HCT116 (cell line): ENCODE measurements at regions not wholly inside any gene's neighbourhood (a gene's known extent, or its start where the extent isn't known, plus 50 kb on each side); places are given as distances from the start of the nearest gene placed in this dataset.

ENCODE experiments used
- ATAC-seq: fragments of 200-7000 bp; cut with Tn5 transposase; 2 replicates; pipeline ENCODE4 v1.9.1; 2020; ENCODE audit warnings: mild to moderate bottlenecking, moderate library complexity
- BruUV-seq: library from RNA; stranded (reverse); fragments of 400-500 nt; replicated peaks from 2 replicates; lab custom pipeline; 2021; lab: Mats Ljungman, UMichigan
- CTCF ChIA-PET: fragments of 300-600 bp; sonication (Branson Sonifier 250); formaldehyde crosslinking; loops from one replicate; lab custom pipeline; 2021; ENCODE audit warnings: antibody characterized with exemption; lab: Charles Lee
- POLR2A ChIA-PET: fragments of 300-600, 350-600 bp; sonication (Branson Sonifier 250); formaldehyde crosslinking; loops from one replicate; lab custom pipeline; 2021; ENCODE audit warnings: antibody characterized with exemption; lab: Charles Lee
- RAD21 ChIA-PET, 2 experiments: fragments of 300-600 bp; sonication (Branson Sonifier 250); formaldehyde crosslinking; loops; one replicate each; lab custom pipeline; 2023; ENCODE audit warnings: low total read pairs in 2 of 2; ENCODE audit not compliant: uncharacterized antibody in 2 of 2, unreplicated experiment in 2 of 2, low non-redundant PET in 1 of 2; lab: Charles Lee
- DNase-seq: peaks from one replicate; pipeline ENCODE4 v3.0.0-alpha.2; 2010; ENCODE audit warnings: low read depth, low spot score
- H2AFZ ChIP-seq: fragments of 200-600 bp; shearing (Covaris generic), sonication (generic); 2 replicates; pipeline ENCODE4 v1.6.1; 2017; ENCODE audit warnings: low read depth, mixed run types, mixed read lengths, antibody characterized with exemption, low read length; ENCODE audit not compliant: poor library complexity, severe bottlenecking
- H3K27ac ChIP-seq: 2 replicates; pipeline ENCODE4 v1.5.1; 2012; ENCODE audit warnings: low read depth, low read length
- H3K27me3 ChIP-seq: fragments of 200-600 bp; sonication (generic); 2 replicates; pipeline ENCODE4 v1.6.1; 2016; ENCODE audit warnings: mixed run types, low read length, mixed read lengths; ENCODE audit not compliant: insufficient read depth
- H3K36me3 ChIP-seq, 2 experiments: fragments of 200-500 bp in 1 of 2; fragments of 200-600 bp in 1 of 2; sonication (Bioruptor generic) in 1 of 2; sonication (generic) in 1 of 2; 2 replicates each; pipeline versions ENCODE4 v1.5.1 to v1.6.1; 2014 to 2016; ENCODE audit warnings: low read length in 2 of 2, inconsistent platforms in 1 of 2, mixed read lengths in 1 of 2, mixed run types in 1 of 2; ENCODE audit not compliant: insufficient read depth in 2 of 2, control insufficient read depth in 1 of 2
- H3K4me1 ChIP-seq, 2 experiments: fragments of 200-600 bp in 1 of 2; sonication (generic) in 1 of 2; 2 replicates each; pipeline versions ENCODE4 v1.5.1 to v1.6.1; 2012 to 2017; ENCODE audit warnings: low read length in 2 of 2, inconsistent platforms in 1 of 2, mild to moderate bottlenecking in 1 of 2, mixed read lengths in 1 of 2, mixed run types in 1 of 2, moderate library complexity in 1 of 2; ENCODE audit not compliant: insufficient read depth in 2 of 2, control insufficient read depth in 1 of 2
- H3K4me2 ChIP-seq: fragments of 200-600 bp; sonication (generic); 2 replicates; pipeline ENCODE4 v1.6.1; 2017; ENCODE audit warnings: mixed run types, low read length, mixed read lengths
- H3K4me3 ChIP-seq, 2 experiments: fragments of 200-600 bp in 1 of 2; sonication (generic) in 1 of 2; replicated peaks in 1 of 2; 2 replicates each; pipeline ENCODE4 v1.5.1; 2011 to 2016; ENCODE audit warnings: low read length in 2 of 2, control low read depth in 1 of 2, low read depth in 1 of 2, mild to moderate bottlenecking in 1 of 2, mixed read lengths in 1 of 2, mixed run types in 1 of 2
- H3K79me2 ChIP-seq: fragments of 200-600 bp; sonication (generic); 2 replicates; pipeline ENCODE4 v1.6.1; 2017; ENCODE audit warnings: mild to moderate bottlenecking, mixed run types, low read length, moderate library complexity, mixed read lengths; ENCODE audit not compliant: insufficient read depth
- H3K9ac ChIP-seq: fragments of 200-600 bp; sonication (generic); 2 replicates; pipeline ENCODE4 v1.6.1; 2016; ENCODE audit warnings: low read length, mixed read lengths
- H3K9me2 ChIP-seq: fragments of 200-600 bp; sonication (generic), shearing (Covaris generic); 2 replicates; pipeline ENCODE4 v1.6.1; 2017; ENCODE audit warnings: mixed run types, mild to moderate bottlenecking, moderate library complexity; ENCODE audit not compliant: insufficient read depth
- H3K9me3 ChIP-seq, 2 experiments: fragments of 200-500 bp in 1 of 2; fragments of 200-600 bp in 1 of 2; sonication (Bioruptor generic) in 1 of 2; sonication (generic) in 1 of 2; 2 replicates each; pipeline ENCODE4 v1.6.1; 2014 to 2017; ENCODE audit warnings: low read length in 2 of 2, mixed read lengths in 2 of 2, inconsistent platforms in 1 of 2, low read depth in 1 of 2, mild to moderate bottlenecking in 1 of 2, mixed run types in 1 of 2, moderate library complexity in 1 of 2; ENCODE audit not compliant: control insufficient read depth in 1 of 2, insufficient read depth in 1 of 2
- H4K20me1 ChIP-seq: fragments of 200-600 bp; sonication (generic), shearing (Covaris generic); 2 replicates; pipeline ENCODE4 v1.6.1; 2017; ENCODE audit warnings: mixed run types, mild to moderate bottlenecking, moderate library complexity; ENCODE audit not compliant: insufficient read depth
- EGR1 ChIP-seq: IDR thresholded peaks from 2 replicates; pipeline ENCODE4 v1.6.1; 2012; ENCODE audit warnings: low read depth
- ELF1 ChIP-seq: IDR thresholded peaks from 2 replicates; pipeline ENCODE4 v1.6.1; 2012; ENCODE audit warnings: low read depth, borderline replicate concordance
- EZH2phosphoT487 ChIP-seq: fragments of 200-600 bp; IDR thresholded peaks from 2 replicates; pipeline ENCODE4 v1.6.1; 2018; ENCODE audit warnings: antibody characterized with exemption, borderline replicate concordance
- FOSL1 ChIP-seq: IDR thresholded peaks from 2 replicates; pipeline ENCODE4 v1.6.1; 2012; ENCODE audit warnings: low read depth
- JUND ChIP-seq: IDR thresholded peaks from 2 replicates; pipeline ENCODE4 v1.6.1; 2012
- SIN3A ChIP-seq: IDR thresholded peaks from 2 replicates; pipeline ENCODE4 v1.6.1; 2012; ENCODE audit warnings: low read depth
- SRF ChIP-seq: IDR thresholded peaks from 2 replicates; pipeline ENCODE4 v1.6.1; 2012; ENCODE audit warnings: low read depth
- intact Hi-C: fragments of 100-400 bp; cut with micrococcal nuclease; formaldehyde crosslinking; loops from 2 replicates; pipeline ENCODE4 v1.10.0; 2022
- TF ChIP-seq, protein P1 (sequence below): IDR thresholded peaks from 2 replicates; pipeline ENCODE4 v1.6.1; 2012
- TF ChIP-seq, protein P2 (sequence below): IDR thresholded peaks from 2 replicates; pipeline ENCODE4 v1.6.1; 2012; ENCODE audit warnings: low read depth
- TF ChIP-seq, protein P3 (sequence below): IDR thresholded peaks from 2 replicates; pipeline ENCODE4 v1.6.1; 2011; ENCODE audit warnings: mild to moderate bottlenecking, low read length, moderate library complexity; ENCODE audit not compliant: insufficient replicate concordance; ENCODE audit errors: extremely low read depth
- TF ChIP-seq, protein P4 (sequence below): IDR thresholded peaks from 2 replicates; pipeline ENCODE4 v1.6.1; 2012

DNA sequence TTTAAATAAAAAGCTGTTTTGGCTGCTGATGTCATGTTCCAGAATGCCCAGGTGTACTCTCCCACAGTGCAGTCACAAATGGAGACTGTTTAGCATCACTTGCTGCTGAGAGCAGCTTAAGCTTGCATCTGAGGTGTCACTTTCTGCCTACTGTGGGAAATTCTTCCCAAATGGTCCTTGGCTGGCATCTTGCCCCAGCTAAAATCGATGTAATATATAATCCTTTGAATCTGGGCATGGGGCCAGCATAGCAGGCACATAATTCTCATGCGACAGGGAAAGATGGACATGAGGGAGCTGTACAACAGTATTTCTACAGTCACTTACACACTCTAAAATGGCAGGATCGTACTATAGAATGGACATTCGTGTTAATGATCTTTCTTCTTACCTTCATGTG lies 144.3 kb downstream of the MACIR start:
- Histone ChIP-seq H3K4me1 (no peaks in the 10 kb centered on the region), H3K27ac (no peak overlapping the region), H3K9me2 (no peaks in the 10 kb centered on the region), H3K4me3 (no peak overlapping the region), H3K4me2 (no peak overlapping the region), H3K79me2 (no peaks in the 10 kb centered on the region), H3K36me3 (no peaks in the 10 kb centered on the region), H3K27me3 (no peaks in the 10 kb centered on the region), H3K9me3 (no peaks in the 10 kb centered on the region), H4K20me1 (no peaks in the 10 kb centered on the region), H2AFZ (no peak overlapping the region), H3K9ac (no peak overlapping the region)
- ChIA-PET CTCF (no interaction called here), POLR2A (no interaction called here), RAD21 (no interaction called here)
- BruUV-seq = no TSS peak
- TF ChIP-seq FOSL1 (no peak), EGR1 (no peak), SIN3A (no peak), SRF (no peak), EZH2phosphoT487 (no peak), ELF1 (no peak), JUND (no peak)
- TF ChIP-seq, protein P1, sequence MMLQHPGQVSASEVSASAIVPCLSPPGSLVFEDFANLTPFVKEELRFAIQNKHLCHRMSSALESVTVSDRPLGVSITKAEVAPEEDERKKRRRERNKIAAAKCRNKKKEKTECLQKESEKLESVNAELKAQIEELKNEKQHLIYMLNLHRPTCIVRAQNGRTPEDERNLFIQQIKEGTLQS = no peak
- TF ChIP-seq, protein P2, sequence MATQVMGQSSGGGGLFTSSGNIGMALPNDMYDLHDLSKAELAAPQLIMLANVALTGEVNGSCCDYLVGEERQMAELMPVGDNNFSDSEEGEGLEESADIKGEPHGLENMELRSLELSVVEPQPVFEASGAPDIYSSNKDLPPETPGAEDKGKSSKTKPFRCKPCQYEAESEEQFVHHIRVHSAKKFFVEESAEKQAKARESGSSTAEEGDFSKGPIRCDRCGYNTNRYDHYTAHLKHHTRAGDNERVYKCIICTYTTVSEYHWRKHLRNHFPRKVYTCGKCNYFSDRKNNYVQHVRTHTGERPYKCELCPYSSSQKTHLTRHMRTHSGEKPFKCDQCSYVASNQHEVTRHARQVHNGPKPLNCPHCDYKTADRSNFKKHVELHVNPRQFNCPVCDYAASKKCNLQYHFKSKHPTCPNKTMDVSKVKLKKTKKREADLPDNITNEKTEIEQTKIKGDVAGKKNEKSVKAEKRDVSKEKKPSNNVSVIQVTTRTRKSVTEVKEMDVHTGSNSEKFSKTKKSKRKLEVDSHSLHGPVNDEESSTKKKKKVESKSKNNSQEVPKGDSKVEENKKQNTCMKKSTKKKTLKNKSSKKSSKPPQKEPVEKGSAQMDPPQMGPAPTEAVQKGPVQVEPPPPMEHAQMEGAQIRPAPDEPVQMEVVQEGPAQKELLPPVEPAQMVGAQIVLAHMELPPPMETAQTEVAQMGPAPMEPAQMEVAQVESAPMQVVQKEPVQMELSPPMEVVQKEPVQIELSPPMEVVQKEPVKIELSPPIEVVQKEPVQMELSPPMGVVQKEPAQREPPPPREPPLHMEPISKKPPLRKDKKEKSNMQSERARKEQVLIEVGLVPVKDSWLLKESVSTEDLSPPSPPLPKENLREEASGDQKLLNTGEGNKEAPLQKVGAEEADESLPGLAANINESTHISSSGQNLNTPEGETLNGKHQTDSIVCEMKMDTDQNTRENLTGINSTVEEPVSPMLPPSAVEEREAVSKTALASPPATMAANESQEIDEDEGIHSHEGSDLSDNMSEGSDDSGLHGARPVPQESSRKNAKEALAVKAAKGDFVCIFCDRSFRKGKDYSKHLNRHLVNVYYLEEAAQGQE = no peak
- TF ChIP-seq, protein P3, sequence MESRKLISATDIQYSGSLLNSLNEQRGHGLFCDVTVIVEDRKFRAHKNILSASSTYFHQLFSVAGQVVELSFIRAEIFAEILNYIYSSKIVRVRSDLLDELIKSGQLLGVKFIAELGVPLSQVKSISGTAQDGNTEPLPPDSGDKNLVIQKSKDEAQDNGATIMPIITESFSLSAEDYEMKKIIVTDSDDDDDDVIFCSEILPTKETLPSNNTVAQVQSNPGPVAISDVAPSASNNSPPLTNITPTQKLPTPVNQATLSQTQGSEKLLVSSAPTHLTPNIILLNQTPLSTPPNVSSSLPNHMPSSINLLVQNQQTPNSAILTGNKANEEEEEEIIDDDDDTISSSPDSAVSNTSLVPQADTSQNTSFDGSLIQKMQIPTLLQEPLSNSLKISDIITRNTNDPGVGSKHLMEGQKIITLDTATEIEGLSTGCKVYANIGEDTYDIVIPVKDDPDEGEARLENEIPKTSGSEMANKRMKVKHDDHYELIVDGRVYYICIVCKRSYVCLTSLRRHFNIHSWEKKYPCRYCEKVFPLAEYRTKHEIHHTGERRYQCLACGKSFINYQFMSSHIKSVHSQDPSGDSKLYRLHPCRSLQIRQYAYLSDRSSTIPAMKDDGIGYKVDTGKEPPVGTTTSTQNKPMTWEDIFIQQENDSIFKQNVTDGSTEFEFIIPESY = no peak
- TF ChIP-seq, protein P4, sequence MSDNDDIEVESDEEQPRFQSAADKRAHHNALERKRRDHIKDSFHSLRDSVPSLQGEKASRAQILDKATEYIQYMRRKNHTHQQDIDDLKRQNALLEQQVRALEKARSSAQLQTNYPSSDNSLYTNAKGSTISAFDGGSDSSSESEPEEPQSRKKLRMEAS = no peak
- intact Hi-C loops = no loop called here
- ATAC-seq (no peak), DNase-seq (no peak)
